Calu3 (cell line): ENCODE measurements at regions not wholly inside any gene's neighbourhood (a gene's known extent, or its start where the extent isn't known, plus 50 kb on each side); places are given as distances from the start of the nearest gene placed in this dataset.

Experiments
- BruUV-seq: library from RNA; stranded (reverse); fragments of 400-500 nt; replicated peaks from 2 replicates; lab custom pipeline; 2021; lab: Mats Ljungman, UMichigan
- CTCF ChIA-PET: fragments of 300-600 bp; sonication (Branson Sonifier 250); formaldehyde crosslinking; loops from one replicate; lab custom pipeline; 2022; ENCODE audit warnings: antibody characterized with exemption; lab: Charles Lee
- DNase-seq: peaks from one replicate; pipeline ENCODE4 v3.0.0; 2022
- H3K27ac Mint-ChIP-seq: one replicate; pipeline ENCODE4 v1.8.0; 2022; ENCODE audit warnings: mixed read lengths; ENCODE audit not compliant: unreplicated experiment
- H3K27me3 Mint-ChIP-seq: one replicate; pipeline ENCODE4 v1.8.0; 2022; ENCODE audit warnings: mixed read lengths; ENCODE audit not compliant: unreplicated experiment
- H3K36me3 Mint-ChIP-seq: one replicate; pipeline ENCODE4 v1.8.0; 2022; ENCODE audit warnings: mild to moderate bottlenecking, moderate library complexity, mixed read lengths; ENCODE audit not compliant: insufficient read depth, unreplicated experiment
- H3K4me1 Mint-ChIP-seq: one replicate; pipeline ENCODE4 v1.8.0; 2022; ENCODE audit warnings: mild to moderate bottlenecking, low read depth, mixed read lengths; ENCODE audit not compliant: unreplicated experiment
- H3K4me3 Mint-ChIP-seq: one replicate; pipeline ENCODE4 v1.8.0; 2022; ENCODE audit warnings: mild to moderate bottlenecking, low read depth, moderate library complexity, mixed read lengths; ENCODE audit not compliant: unreplicated experiment
- H3K9me3 Mint-ChIP-seq: one replicate; pipeline ENCODE4 v1.8.0; 2022; ENCODE audit warnings: low read depth, mixed read lengths; ENCODE audit not compliant: unreplicated experiment
- CTCF ChIP-seq: fragments of 200-600 bp; IDR thresholded peaks from one replicate; pipeline ENCODE4 v1.8.0; 2022; ENCODE audit warnings: antibody characterized with exemption; ENCODE audit not compliant: unreplicated experiment
- intact Hi-C: fragments of 100-400 bp; cut with micrococcal nuclease; formaldehyde crosslinking; loops from one replicate; pipeline ENCODE4 v1.10.0; 2022; ENCODE audit not compliant: unreplicated experiment

GRCh38 chr1:25034736-25035522 lies 104.9 kb upstream of the RUNX3 start:
- no peak for TF ChIP-seq CTCF
- no peak overlapping the region for H3K27ac Mint-ChIP-seq
- peaks cover 10% of the 10 kb centered on the region for H3K4me1 Mint-ChIP-seq
- BruUV-seq: no TSS peak
- no peak for DNase-seq
- CTCF ChIA-PET: no interaction called here
- peaks cover 4% of the 10 kb centered on the region for H3K36me3 Mint-ChIP-seq
- H3K27me3 Mint-ChIP-seq: peaks cover 16% of the 10 kb centered on the region
- H3K4me3 Mint-ChIP-seq: no peak overlapping the region
- intact Hi-C loops: loop anchor here (5.0 kb wide), 1 partner anchor 103 kb away; the partner anchor contains the start of gene RUNX3
- no peaks in the 10 kb centered on the region for H3K9me3 Mint-ChIP-seq

DNA sequence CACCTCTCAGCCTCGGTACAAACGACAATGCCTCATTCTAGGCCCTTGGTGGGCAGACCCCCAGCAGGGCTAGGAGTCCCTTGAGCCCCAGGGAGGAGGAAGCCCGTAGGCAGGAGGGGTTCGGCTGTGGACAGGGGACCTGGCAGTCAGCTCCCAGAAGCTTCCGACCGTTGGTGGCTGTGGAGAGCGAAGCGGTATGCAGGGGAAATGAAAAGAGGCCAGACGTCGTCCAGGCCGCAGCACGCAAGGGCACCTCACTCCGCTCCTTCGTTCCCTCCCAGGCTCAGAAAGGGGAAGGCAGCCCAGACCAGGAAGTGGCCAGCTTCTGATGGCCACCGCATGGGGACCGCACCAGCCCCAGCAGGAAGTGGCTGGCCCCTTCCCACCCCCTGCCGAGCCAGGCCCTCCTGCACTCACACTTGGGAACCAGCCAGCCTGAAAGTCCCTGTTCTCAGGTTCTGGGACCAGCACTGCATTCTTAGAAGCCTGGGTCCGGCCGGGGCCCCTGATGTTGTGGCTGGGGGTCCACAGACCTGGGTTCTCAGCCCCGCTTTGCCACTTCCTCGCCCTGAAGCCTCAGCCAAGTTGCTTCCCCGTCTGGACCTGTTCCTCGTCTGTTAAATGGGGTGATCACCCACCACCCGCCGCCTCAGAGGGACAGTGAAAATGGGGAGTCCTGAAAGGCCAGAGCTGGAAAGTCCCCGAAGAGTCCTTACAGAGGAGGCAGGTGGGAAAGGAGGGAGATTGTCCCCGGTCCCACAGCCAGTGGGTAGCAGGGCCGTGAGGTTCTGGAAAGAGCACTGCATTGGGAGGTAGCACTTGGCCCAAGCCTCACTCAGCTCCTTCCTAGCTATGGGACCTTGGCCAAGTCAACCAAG lies 104.0 kb upstream of the RUNX3 start:
- H3K27ac Mint-ChIP-seq: no peak overlapping the region
- no peak for TF ChIP-seq CTCF
- peaks cover 7% of the 10 kb centered on the region for H3K27me3 Mint-ChIP-seq
- H3K9me3 Mint-ChIP-seq: no peaks in the 10 kb centered on the region
- BruUV-seq: no TSS peak
- H3K4me1 Mint-ChIP-seq: peaks cover 10% of the 10 kb centered on the region
- intact Hi-C loops: no loop called here
- no peak for DNase-seq
- H3K36me3 Mint-ChIP-seq: peaks cover 4% of the 10 kb centered on the region
- CTCF ChIA-PET: interaction anchor here (0.5 kb wide), 1 partner anchor 12 kb away, joined by 7 read pairs; no protein-coding TSS in a partner anchor
- H3K4me3 Mint-ChIP-seq: no peak overlapping the region

DNA sequence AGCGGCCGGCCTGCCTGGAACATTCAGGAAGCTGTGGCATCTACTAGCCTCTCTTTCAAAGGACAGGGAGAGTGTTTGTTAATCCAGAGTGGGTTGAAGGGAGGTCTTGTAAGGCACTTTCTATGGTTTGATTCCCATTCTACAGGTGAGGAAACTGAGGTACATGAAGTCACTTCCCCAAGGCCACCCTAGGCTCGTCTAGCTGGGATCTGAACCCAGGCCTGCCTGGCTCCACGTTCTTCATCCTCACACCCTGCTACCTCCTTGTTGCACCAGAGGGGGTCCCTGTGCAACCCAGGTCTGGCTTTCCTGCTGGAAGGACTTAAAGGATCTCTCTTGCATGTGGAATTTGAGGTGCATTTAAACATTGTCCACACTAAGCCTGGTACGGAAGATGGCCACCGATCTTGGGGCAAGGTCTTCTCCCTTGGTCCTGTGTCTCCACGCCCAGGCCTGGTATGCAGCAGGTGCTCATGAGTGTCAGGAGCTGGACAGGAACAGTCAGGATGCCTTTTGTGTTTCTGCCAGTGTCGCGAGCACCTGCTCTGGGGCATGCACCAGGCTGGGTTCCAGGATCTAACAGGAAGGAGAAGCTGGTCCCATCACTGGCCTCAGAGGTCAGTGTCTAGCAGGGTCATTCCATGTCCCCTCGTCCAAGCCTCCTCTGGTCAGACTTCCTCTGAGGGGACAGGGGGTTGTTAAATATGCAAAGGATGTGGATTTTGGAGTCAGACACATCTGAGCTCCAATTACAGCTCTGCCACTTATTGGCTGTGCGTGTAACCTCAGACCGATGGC lies 103.2 kb upstream of the RUNX3 start:
- CTCF ChIA-PET: interaction anchor here (0.5 kb wide), 1 partner anchor 11 kb away, joined by 7 read pairs; no protein-coding TSS in a partner anchor
- BruUV-seq: no TSS peak
- intact Hi-C loops: no loop called here
- Mint-ChIP-seq H3K9me3 (no peaks in the 10 kb centered on the region), H3K36me3 (peaks cover 4% of the 10 kb centered on the region), H3K27me3 (no peaks in the 10 kb centered on the region), H3K4me3 (no peak overlapping the region), H3K4me1 (peaks cover 10% of the 10 kb centered on the region), H3K27ac (no peak overlapping the region)
- no peak for TF ChIP-seq CTCF
- no peak for DNase-seq
